ENCODE measurements at regions not wholly inside any gene's neighbourhood (a gene's known extent, or its start where the extent isn't known, plus 50 kb on each side); places are given as distances from the start of the nearest gene placed in this dataset.

- Histone ChIP-seq H3K4me1 (ENCODE audit: control insufficient read depth, insufficient read depth, low read length) (no peaks in the 10 kb centered on the region), H3K27ac (ENCODE audit: low read length) (no peak overlapping the region), H3K4me3 (ENCODE audit: low read depth in 2 of 2, low read length in 2 of 2) (no peak overlapping the region), H3K36me3 (ENCODE audit: control insufficient read depth, insufficient read depth, low read length) (no peaks in the 10 kb centered on the region), H3K27me3 (ENCODE audit: control insufficient read depth, insufficient read depth, low read length) (no peaks in the 10 kb centered on the region), H3K9me3 (ENCODE audit: control insufficient read depth, insufficient read depth, low read depth, low read length) (no peaks in the 10 kb centered on the region)
- DNase-seq (ENCODE audit: low read depth, low spot score): no peak
- in situ Hi-C loops (cut with HindIII; ENCODE audit: low pct_unique_long_range_greater_than_20kb, low sequenced_read_pairs): no loop called here
- TF ChIP-seq REST (IDR thresholded peaks at IDR 0.05; ENCODE audit: insufficient read depth in 1 of 2, low read depth in 2 of 2, low read length in 1 of 2) (no peak), CTCF (IDR thresholded peaks at IDR 0.05) (no peak), TCF7L2 (IDR thresholded peaks at IDR 0.05; ENCODE audit: low read depth, low read length) (no peak), SIN3A (IDR thresholded peaks at IDR 0.05; ENCODE audit: borderline replicate concordance, insufficient read depth, low read depth, low read length) (no peak)
- BruUV-seq (replicated peaks): no TSS peak
- intact Hi-C loops (cut with micrococcal nuclease; ENCODE audit: unreplicated experiment): no loop called here
- POLR2A ChIA-PET: interaction anchor here (0.7 kb wide), 1 partner anchor 149 kb away, joined by 3 read pairs; no protein-coding TSS in a partner anchor
- no peak for ATAC-seq
- CTCF ChIA-PET: no interaction called here
Observed at GRCh38 chr4:133621628-133622027, 472.5 kb downstream of the PCDH10 start.

GRCh38 chr4:133620555-133620954, 471.5 kb downstream of the PCDH10 start:
- ChIA-PET CTCF (no interaction called here), POLR2A (no interaction called here)
- no peaks in the 10 kb centered on the region for H3K36me3 ChIP-seq (ENCODE audit: control insufficient read depth, insufficient read depth, low read length)
- TF ChIP-seq REST (IDR thresholded peaks at IDR 0.05; ENCODE audit: insufficient read depth in 1 of 2, low read depth in 2 of 2, low read length in 1 of 2): no peak
- TF ChIP-seq CTCF (IDR thresholded peaks at IDR 0.05): no peak
- TF ChIP-seq SIN3A (IDR thresholded peaks at IDR 0.05; ENCODE audit: borderline replicate concordance, insufficient read depth, low read depth, low read length): no peak
- H3K27ac ChIP-seq (ENCODE audit: low read length): no peak overlapping the region
- no TSS peak for BruUV-seq (replicated peaks)
- in situ Hi-C loops (cut with HindIII; ENCODE audit: low pct_unique_long_range_greater_than_20kb, low sequenced_read_pairs) (no loop called here), intact Hi-C loops (cut with micrococcal nuclease; ENCODE audit: unreplicated experiment) (no loop called here)
- H3K27me3 ChIP-seq (ENCODE audit: control insufficient read depth, insufficient read depth, low read length): no peaks in the 10 kb centered on the region
- no peaks in the 10 kb centered on the region for H3K4me1 ChIP-seq (ENCODE audit: control insufficient read depth, insufficient read depth, low read length)
- no peaks in the 10 kb centered on the region for H3K9me3 ChIP-seq (ENCODE audit: control insufficient read depth, insufficient read depth, low read depth, low read length)
- DNase-seq (ENCODE audit: low read depth, low spot score) (no peak), ATAC-seq (no peak)
- H3K4me3 ChIP-seq (ENCODE audit: low read depth in 2 of 2, low read length in 2 of 2): no peak overlapping the region

All from Panc1 (cell line).